Right lobe of liver (tissue), 6 donors: ENCODE measurements at regions not wholly inside any gene's neighbourhood (a gene's known extent, or its start where the extent isn't known, plus 50 kb on each side); places are given as distances from the start of the nearest gene placed in this dataset.

Source experiments
- ATAC-seq, 4 donors: fragments of 200-7000 bp; cut with Tn5 transposase; one replicate each; pipeline ENCODE4 v1.9.1; 2020; ENCODE audit warnings: mild to moderate bottlenecking in 4 of 4, moderate library complexity in 4 of 4
- DNase-seq, 3 donors: peaks; one replicate each; pipeline ENCODE4 v3.0.0-alpha.2; 2020
- H3K27ac ChIP-seq, 3 donors: fragments of 200-600 bp; one replicate each; pipeline ENCODE4 v1.8.0; 2022
- H3K27me3 ChIP-seq, 2 donors: fragments of 200-600 bp; one replicate each; pipeline ENCODE4 v1.8.0; 2022
- H3K36me3 ChIP-seq, 4 donors: fragments of 200-600 bp; sonication (generic) in 1 of 4; one replicate each; pipeline versions ENCODE4 v1.5.1 to v1.8.0; 2017 to 2022; ENCODE audit warnings: control low read depth in 1 of 4
- H3K4me1 ChIP-seq, 4 donors: fragments of 200-600 bp; sonication (generic) in 1 of 4; one replicate each; pipeline versions ENCODE4 v1.5.1 to v1.8.0; 2017 to 2022; ENCODE audit warnings: control low read depth in 1 of 4
- H3K4me3 ChIP-seq, 3 donors: fragments of 200-600 bp; one replicate each; pipeline ENCODE4 v1.8.0; 2022
- H3K9me3 ChIP-seq, 4 donors: fragments of 200-600 bp; sonication (generic) in 1 of 4; one replicate each; pipeline versions ENCODE4 v1.5.1 to v1.8.0; 2017 to 2022; ENCODE audit warnings: control low read depth in 1 of 4
- CTCF ChIP-seq, 4 donors: fragments of 200-600 bp in 3 of 4; fragments of 450-650 bp in 1 of 4; IDR thresholded peaks; one replicate each; pipeline versions ENCODE4 v1.5.1 to v1.8.0; 2016 to 2022; ENCODE audit warnings: antibody characterized with exemption in 4 of 4, mild to moderate bottlenecking in 2 of 4
- POLR2A ChIP-seq: fragments of 450-650 bp; IDR thresholded peaks from one replicate; pipeline ENCODE4 v1.6.1; 2017; ENCODE audit warnings: antibody characterized with exemption, mild to moderate bottlenecking
- WGBS: methylation state at CpG from one replicate; pipeline ENCODE4 v1.1.6; 2018; ENCODE audit warnings: low coverage, low lambda C conversion rate; ENCODE audit not compliant: insufficient coverage; ENCODE audit errors: missing lambda C conversion rate; 5-methylcytosine and 5-hydroxymethylcytosine counted together
- intact Hi-C, 2 donors: fragments of 100-400 bp; cut with DNase I; formaldehyde crosslinking; loops; one replicate each; pipeline versions ENCODE4 v1.11.2 to v1.14.1; 2022
- donor health status: DM: no; HTN: yes; CAD: no.
- donor health status: DM: no; HTN: no; CAD: no.
- donor health status: DM: no; HTN: no; CAD: no.
- donor health status: DM: no; HTN: yes; CAD: no.
- donor health status: DM: no; HTN: yes; CAD: no.

GRCh38 chr3:176789947-176790346 is 407.3 kb downstream of the TBL1XR1 start:
- H3K4me1 ChIP-seq: no peaks in the 10 kb centered on the region
- H3K4me3 ChIP-seq: no peak overlapping the region
- intact Hi-C loops: no loop called here
- H3K36me3 ChIP-seq: no peaks in the 10 kb centered on the region
- TF ChIP-seq POLR2A: no peak
- TF ChIP-seq CTCF (IDR thresholded peaks at IDR 0.05): no peak
- DNase-seq (no peak), ATAC-seq (no peak)
- no peaks in the 10 kb centered on the region for H3K27me3 ChIP-seq
- WGBS: 80% methylated on average over 3 of the region's 3 CpGs
- no peaks in the 10 kb centered on the region for H3K9me3 ChIP-seq
- no peak overlapping the region for H3K27ac ChIP-seq

GRCh38 chr3:176789281-176789705 is 408.0 kb downstream of the TBL1XR1 start:
- no peaks in the 10 kb centered on the region for H3K36me3 ChIP-seq
- TF ChIP-seq POLR2A (no peak), CTCF (IDR thresholded peaks at IDR 0.05) (no peak)
- no peaks in the 10 kb centered on the region for H3K27me3 ChIP-seq
- ATAC-seq (no peak), DNase-seq (no peak)
- H3K27ac ChIP-seq: no peak overlapping the region
- no peak overlapping the region for H3K4me3 ChIP-seq
- 71% methylated on average over 1 of the region's 1 CpG for WGBS
- no peaks in the 10 kb centered on the region for H3K9me3 ChIP-seq
- no peaks in the 10 kb centered on the region for H3K4me1 ChIP-seq
- intact Hi-C loops: no loop called here

- intact Hi-C loops: no loop called here
- ATAC-seq: no peak
- WGBS: 17% methylated on average over 2 of the region's 3 CpGs
- H3K4me1 ChIP-seq: no peaks in the 10 kb centered on the region
- no peaks in the 10 kb centered on the region for H3K36me3 ChIP-seq
- TF ChIP-seq CTCF (IDR thresholded peaks at IDR 0.05) (no peak), POLR2A (no peak)
- H3K4me3 ChIP-seq: no peak overlapping the region
- H3K27ac ChIP-seq: no peak overlapping the region
- no peaks in the 10 kb centered on the region for H3K9me3 ChIP-seq
- no peaks in the 10 kb centered on the region for H3K27me3 ChIP-seq
- no peak for DNase-seq
Observed at GRCh38 chr3:176787506-176787905, 409.8 kb downstream of the TBL1XR1 start.

- Histone ChIP-seq H3K4me1 (no peaks in the 10 kb centered on the region), H3K27me3 (no peaks in the 10 kb centered on the region), H3K9me3 (no peaks in the 10 kb centered on the region), H3K36me3 (no peaks in the 10 kb centered on the region), H3K4me3 (no peak overlapping the region), H3K27ac (no peak overlapping the region)
- ATAC-seq (no peak), DNase-seq (no peak)
- intact Hi-C loops: no loop called here
- TF ChIP-seq CTCF (IDR thresholded peaks at IDR 0.05) (no peak), POLR2A (no peak)
- WGBS: 58% methylated on average over 3 of the region's 3 CpGs
Observed at GRCh38 chr3:176785171-176785570, 412.1 kb downstream of the TBL1XR1 start.

GRCh38 chr3:176780766-176781165 is 416.5 kb downstream of the TBL1XR1 start:
- Histone ChIP-seq H3K4me1 (no peaks in the 10 kb centered on the region), H3K27me3 (no peaks in the 10 kb centered on the region), H3K36me3 (no peaks in the 10 kb centered on the region), H3K27ac (no peak overlapping the region), H3K9me3 (no peaks in the 10 kb centered on the region), H3K4me3 (no peak overlapping the region)
- intact Hi-C loops: no loop called here
- DNase-seq (no peak), ATAC-seq (no peak)
- TF ChIP-seq CTCF (IDR thresholded peaks at IDR 0.05): no peak
- no peak for TF ChIP-seq POLR2A
